B cell (primary cell): ENCODE measurements at regions not wholly inside any gene's neighbourhood (a gene's known extent, or its start where the extent isn't known, plus 50 kb on each side); places are given as distances from the start of the nearest gene placed in this dataset.

Experiments
- EZH2 ChIP-seq: IDR thresholded peaks from 2 replicates; pipeline ENCODE4 v1.6.1; 2012; ENCODE audit warnings: borderline replicate concordance, low read depth, mild to moderate bottlenecking, moderate library complexity, low read length; ENCODE audit not compliant: insufficient read depth, poor library complexity, severe bottlenecking
- TF ChIP-seq, protein P1 (sequence below): fragments of 200-600 bp; IDR thresholded peaks from one replicate; pipeline ENCODE4 v1.8.0; 2022; ENCODE audit warnings: antibody characterized with exemption, mild to moderate bottlenecking

DNA sequence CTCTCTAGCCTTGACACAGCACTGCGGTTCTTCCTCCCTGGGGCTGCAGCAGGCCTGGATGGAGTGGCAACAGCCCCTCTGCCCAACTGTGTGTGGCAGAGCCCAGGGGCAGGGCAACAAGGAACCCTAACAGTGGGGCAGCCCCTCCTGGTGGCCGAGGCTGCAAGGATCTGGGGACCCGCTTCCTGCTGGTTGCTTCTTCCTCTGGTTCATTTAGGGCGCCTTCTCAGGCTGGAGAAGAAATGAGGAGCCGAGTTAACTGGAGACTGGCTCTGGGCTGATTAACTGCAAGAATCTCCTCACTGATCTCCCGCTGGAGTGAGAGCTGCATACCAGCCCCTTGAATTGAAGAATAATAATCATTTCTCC, 80.1 kb upstream of the EMX2 start:
- TF ChIP-seq, protein P1, sequence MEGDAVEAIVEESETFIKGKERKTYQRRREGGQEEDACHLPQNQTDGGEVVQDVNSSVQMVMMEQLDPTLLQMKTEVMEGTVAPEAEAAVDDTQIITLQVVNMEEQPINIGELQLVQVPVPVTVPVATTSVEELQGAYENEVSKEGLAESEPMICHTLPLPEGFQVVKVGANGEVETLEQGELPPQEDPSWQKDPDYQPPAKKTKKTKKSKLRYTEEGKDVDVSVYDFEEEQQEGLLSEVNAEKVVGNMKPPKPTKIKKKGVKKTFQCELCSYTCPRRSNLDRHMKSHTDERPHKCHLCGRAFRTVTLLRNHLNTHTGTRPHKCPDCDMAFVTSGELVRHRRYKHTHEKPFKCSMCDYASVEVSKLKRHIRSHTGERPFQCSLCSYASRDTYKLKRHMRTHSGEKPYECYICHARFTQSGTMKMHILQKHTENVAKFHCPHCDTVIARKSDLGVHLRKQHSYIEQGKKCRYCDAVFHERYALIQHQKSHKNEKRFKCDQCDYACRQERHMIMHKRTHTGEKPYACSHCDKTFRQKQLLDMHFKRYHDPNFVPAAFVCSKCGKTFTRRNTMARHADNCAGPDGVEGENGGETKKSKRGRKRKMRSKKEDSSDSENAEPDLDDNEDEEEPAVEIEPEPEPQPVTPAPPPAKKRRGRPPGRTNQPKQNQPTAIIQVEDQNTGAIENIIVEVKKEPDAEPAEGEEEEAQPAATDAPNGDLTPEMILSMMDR = no peak
- TF ChIP-seq EZH2 = no peak
